GM21526 (cell line): ENCODE measurements at regions not wholly inside any gene's neighbourhood (a gene's known extent, or its start where the extent isn't known, plus 50 kb on each side); places are given as distances from the start of the nearest gene placed in this dataset.

Experiments
- ATAC-seq: cut with Tn5 transposase; IDR thresholded peaks from one replicate; pipeline ENCODE4 v1.9.1; 2021; ENCODE audit warnings: moderate library complexity; ENCODE audit not compliant: unreplicated experiment, low FRiP score

GRCh38 chr18:29076645-29077044, 899.7 kb upstream of the CDH2 start:
- ATAC-seq = no peak

GRCh38 chr18:29074147-29074546, 897.2 kb upstream of the CDH2 start:
- ATAC-seq = no peak

- no peak for ATAC-seq
These were observed 894.9 kb upstream of the CDH2 start for GRCh38 chr18:29071869-29072268.

GRCh38 chr18:29063346-29063745, 886.4 kb upstream of the CDH2 start:
- no peak for ATAC-seq

GRCh38 chr18:29062921-29063320, 886.0 kb upstream of the CDH2 start:
- ATAC-seq = no peak

GRCh38 chr18:29060349-29060748, 883.4 kb upstream of the CDH2 start:
- ATAC-seq = no peak

GRCh38 chr18:29057703-29058102, 880.8 kb upstream of the CDH2 start:
- ATAC-seq = no peak

GRCh38 chr18:29056800-29057199, 879.9 kb upstream of the CDH2 start:
- ATAC-seq = no peak

GRCh38 chr18:29041976-29042375, 865.0 kb upstream of the CDH2 start:
- no peak for ATAC-seq

- no peak for ATAC-seq
These were observed 857.4 kb upstream of the CDH2 start for GRCh38 chr18:29034113-29034856.

- ATAC-seq = no peak
These were observed 851.6 kb upstream of the CDH2 start for GRCh38 chr18:29028560-29028959.

GRCh38 chr18:29018976-29019375, 842.0 kb upstream of the CDH2 start:
- ATAC-seq = no peak

GRCh38 chr18:29012883-29013465, 836.0 kb upstream of the CDH2 start:
- no peak for ATAC-seq

- ATAC-seq = no peak
These were observed 835.4 kb upstream of the CDH2 start for GRCh38 chr18:29012364-29012763.

- no peak for ATAC-seq
These were observed 832.4 kb upstream of the CDH2 start for GRCh38 chr18:29009250-29009803.

GRCh38 chr18:29008809-29009208, 831.9 kb upstream of the CDH2 start:
- ATAC-seq = no peak

- no peak for ATAC-seq
These were observed 831.2 kb upstream of the CDH2 start for GRCh38 chr18:29007986-29008654.

GRCh38 chr18:29004921-29005320, 828.0 kb upstream of the CDH2 start:
- no peak for ATAC-seq

GRCh38 chr18:29003194-29003593, 826.3 kb upstream of the CDH2 start:
- no peak for ATAC-seq

- ATAC-seq = no peak
These were observed 825.8 kb upstream of the CDH2 start for GRCh38 chr18:29002747-29003146.

GRCh38 chr18:28999726-29000125, 822.8 kb upstream of the CDH2 start:
- no peak for ATAC-seq

GRCh38 chr18:28995319-28995718, 818.4 kb upstream of the CDH2 start:
- no peak for ATAC-seq
